Limb (tissue), 2 donors: ENCODE measurements at regions not wholly inside any gene's neighbourhood (a gene's known extent, or its start where the extent isn't known, plus 50 kb on each side); places are given as distances from the start of the nearest gene placed in this dataset.
"Not testable (repeated sequence)": the region's sequence is repeated elsewhere in the genome, so short reads cannot be mapped to it uniquely, and the experiment has no call there.

Experiments
- DNase-seq, 2 donors: peaks; one replicate each; pipeline ENCODE4 v3.0.0-alpha.2; 2016; ENCODE audit errors: extremely low spot score in 2 of 2

DNA sequence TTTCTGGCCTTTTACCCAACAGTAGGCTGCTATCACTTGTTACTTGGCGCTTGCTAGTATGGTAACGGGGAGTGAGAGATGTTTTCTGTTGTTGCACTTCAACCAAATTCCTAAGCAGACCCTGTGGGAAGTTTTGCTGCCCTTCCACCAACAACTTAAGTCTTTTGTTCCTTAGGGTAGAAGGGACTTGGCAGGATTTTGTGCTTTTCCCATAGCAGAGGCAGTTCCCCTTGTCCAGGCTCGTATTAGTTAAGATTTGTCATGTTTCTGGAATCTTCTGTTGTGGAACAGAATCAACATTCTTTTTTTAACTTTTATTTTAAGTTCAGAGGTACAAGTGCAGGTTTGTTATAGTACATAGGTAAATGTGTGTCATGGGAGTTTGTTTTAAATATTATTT is 73.2 kb upstream of the SGIP1 start:
- no peak for DNase-seq

DNA sequence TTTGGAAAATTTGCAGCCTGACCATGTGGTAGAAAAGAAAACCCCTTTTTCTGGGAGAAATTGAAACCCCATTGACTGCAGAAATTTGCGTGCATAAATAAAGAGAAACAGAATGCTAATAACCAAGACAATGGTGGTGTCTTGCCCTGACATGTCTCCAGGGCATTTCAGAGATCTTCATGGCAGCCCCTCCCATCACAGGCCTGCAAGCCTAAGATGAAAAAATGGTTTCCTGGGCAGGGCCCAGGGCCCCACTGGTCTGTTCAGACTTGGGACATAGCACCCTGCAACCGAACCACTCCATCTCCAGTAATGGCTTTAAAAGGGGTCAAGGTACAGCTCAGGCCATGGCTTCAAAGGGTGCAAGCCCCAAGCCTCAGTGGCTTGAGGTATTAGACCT is 71.6 kb upstream of the SGIP1 start:
- no peak for DNase-seq

DNA sequence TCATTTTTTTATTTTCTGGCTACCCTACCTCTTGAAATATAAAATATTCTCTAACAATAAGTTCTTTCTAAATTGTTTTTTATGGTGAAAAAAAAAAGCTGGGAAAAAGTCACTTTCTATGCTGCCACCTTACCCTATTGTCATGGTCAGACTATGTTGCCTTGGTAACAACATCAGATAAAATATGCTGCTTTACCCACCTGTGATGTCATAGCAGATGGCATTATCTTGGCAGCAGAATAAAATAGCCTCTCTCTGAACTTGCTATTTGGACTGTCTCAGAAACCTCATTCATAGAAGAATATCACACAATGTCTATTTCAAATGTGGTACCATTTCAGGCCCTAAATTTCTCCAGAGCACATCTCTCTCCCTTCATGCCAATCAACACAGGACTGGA is 69.6 kb upstream of the SGIP1 start:
- DNase-seq = no peak

DNA sequence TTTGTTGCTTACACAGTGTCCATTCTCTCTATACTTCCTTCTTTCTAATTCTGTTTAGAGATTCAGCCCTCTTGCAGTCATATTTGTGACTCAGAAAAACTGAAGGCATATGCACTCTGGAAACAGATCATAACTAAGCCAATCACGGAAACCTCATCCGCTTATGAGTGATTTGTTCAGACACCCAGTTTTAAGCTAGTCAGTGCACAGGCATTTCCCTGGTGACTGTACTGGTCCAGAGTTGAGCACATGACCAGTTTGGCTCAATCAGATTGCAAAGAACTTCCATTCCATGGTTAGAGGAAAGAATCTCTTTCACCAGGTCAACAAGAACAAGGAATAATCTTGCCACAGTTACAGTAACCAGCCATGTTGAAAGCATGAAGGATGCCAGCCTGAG is 69.2 kb upstream of the SGIP1 start:
- no peak for DNase-seq

DNA sequence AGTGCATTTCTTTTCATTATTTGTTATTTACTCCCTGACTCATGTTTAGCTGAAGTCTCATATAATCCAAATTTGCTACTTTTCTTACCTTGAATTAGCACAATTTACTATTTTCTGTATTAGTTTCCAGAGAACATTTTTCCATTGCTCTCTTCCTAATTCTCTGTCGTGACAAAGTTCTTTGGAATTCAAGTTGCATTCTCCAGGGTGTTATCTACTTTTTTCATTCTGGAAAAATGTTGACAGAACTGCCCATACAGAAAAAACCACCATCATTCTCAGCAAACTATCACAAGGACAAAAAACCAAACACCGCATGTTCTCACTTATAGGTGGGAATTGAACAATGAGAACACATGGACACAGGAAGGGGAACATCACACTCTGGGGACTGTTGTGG is 67.3 kb upstream of the SGIP1 start:
- DNase-seq = not testable (repeated sequence)

DNA sequence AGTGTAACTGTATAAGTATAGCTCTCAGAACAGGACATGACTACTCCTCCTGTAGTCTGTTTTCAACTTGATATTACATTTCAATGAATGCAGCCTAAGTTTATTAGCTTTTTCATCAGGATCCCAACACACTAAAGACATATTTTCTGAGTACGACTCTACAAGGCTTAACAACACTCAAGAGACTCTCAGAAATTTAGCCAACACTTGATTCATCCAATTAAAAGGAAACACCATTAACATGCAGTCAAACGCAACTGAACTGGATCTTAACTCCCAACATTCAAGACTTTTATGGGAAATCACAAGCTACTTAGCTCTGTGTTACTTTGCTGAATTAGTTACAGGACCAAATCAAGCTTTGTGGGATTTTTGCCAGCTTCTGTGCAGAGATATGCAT is 65.2 kb upstream of the SGIP1 start:
- DNase-seq = no peak

DNA sequence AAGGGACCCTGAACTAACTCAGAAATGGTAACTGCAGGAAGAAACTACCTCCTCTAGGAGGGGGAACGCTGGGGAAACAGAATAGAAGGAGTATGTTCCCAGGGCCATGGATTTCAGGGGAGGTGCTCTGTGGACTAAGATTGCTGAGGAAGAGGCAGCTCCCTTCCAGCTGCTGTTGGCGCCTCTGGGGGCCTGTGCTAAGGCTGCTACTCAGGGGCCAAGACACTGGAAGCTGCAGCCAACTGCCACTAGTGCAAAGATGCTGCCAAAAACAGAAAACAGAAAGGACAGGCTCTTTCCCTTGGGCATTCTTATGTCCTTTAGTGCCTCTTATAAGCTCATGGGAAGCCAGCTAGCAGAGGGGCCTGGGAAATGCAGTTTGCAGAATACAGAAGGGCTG is 58.0 kb upstream of the SGIP1 start:
- DNase-seq = no peak

DNA sequence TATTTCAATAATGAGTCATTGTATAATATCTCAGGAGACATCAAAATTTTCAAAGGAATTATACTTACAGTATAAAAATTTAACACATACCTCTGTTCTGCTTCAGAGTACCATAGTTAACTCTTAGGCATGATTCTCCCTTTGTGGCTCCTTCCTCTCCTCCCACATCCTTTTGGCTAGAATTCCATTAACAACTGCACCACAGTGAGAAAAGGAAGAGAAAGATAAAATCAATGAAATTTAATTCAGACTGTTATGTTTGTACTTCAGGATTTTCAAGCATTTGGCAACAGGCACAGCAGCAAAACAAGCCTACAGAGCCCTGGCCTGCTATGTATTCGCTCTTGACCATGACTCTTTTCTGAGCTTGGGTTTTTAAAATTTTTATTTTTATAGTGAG is 57.2 kb upstream of the SGIP1 start:
- DNase-seq = no peak

DNA sequence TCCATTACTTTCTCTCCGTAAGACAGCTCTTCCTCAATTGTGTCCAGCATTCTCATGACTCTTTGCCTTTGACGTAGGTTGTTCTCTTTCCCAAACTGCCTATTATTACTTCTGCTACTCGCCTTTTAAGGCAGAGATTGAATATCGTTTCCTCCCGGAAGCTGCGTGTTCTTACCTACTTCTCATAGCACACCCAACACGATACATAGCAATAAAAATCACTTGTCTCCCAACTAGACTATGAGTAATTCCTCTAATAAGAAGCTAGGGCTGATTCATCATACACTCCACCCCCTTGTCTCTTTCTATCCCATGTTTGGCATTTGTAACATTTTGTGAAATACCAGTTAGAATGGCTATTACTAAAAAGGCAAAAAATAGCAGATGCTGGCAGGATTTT is 55.8 kb upstream of the SGIP1 start:
- no peak for DNase-seq

DNA sequence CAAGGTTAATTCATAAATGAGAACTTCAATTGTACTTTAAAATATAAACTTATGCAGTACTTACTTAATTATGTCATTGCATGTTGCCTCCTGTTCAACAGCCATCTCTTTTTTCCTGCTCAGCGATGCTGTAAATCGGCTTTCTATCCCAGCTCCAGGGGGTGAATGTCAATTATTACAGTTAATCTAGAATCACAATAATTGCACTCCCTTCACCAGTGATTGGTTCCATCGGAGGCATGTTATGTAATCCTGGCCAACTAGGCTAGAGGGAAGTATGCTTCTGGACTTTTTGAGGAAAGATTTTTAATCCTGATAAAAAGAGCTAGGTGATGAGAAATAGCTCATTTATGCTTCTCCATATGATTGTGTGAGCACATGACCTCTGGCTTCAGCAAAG is 53.8 kb upstream of the SGIP1 start:
- no peak for DNase-seq

DNA sequence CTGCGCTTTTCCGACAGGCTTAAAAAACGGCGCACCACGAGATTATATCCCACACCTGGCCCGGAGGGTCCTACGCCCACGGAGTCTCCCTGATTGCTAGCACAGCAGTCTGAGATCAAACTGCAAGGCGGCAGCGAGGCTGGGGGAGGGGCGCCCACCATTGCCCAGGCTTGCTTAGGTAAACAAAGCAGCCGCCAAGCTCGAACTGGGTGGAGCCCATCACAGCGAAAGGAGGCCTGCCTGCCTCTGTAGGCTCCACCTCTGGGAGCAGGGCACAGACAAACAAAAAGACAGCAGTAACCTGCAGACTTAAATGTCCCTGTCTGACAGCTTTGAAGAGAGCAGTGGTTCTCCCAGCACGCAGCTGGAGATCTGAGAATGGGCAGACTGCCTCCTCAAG is 52.7 kb upstream of the SGIP1 start:
- not testable (repeated sequence) for DNase-seq
